ENCODE measurements at regions not wholly inside any gene's neighbourhood (a gene's known extent, or its start where the extent isn't known, plus 50 kb on each side); places are given as distances from the start of the nearest gene placed in this dataset.
"Not testable (repeated sequence)": the region's sequence is repeated elsewhere in the genome, so short reads cannot be mapped to it uniquely, and the experiment has no call there.

- Mint-ChIP-seq H3K27me3 (ENCODE audit: low read depth) (no peaks in the 10 kb centered on the region), H3K4me1 (ENCODE audit: low read depth) (no peaks in the 10 kb centered on the region), H3K36me3 (ENCODE audit: insufficient read depth) (no peaks in the 10 kb centered on the region), H3K4me3 (no peak overlapping the region), H3K9me3 (peaks cover 11% of the 10 kb centered on the region)
- ATAC-seq (no peak), DNase-seq (no peak)
Measured at GRCh38 chr5:125088522-125089105, 342.2 kb upstream of the ZNF608 start.

GRCh38 chr5:125092138-125092537 is 345.7 kb upstream of the ZNF608 start:
- not testable (repeated sequence) for H3K4me3 Mint-ChIP-seq; DNase-seq; H3K36me3 Mint-ChIP-seq (ENCODE audit: insufficient read depth); ATAC-seq; H3K4me1 Mint-ChIP-seq (ENCODE audit: low read depth); H3K27me3 Mint-ChIP-seq (ENCODE audit: low read depth)
- H3K9me3 Mint-ChIP-seq = peaks cover 14% of the 10 kb centered on the region

- peaks cover 12% of the 10 kb centered on the region for H3K9me3 Mint-ChIP-seq
- H3K27me3 Mint-ChIP-seq (ENCODE audit: low read depth) = no peaks in the 10 kb centered on the region
- no peaks in the 10 kb centered on the region for H3K4me1 Mint-ChIP-seq (ENCODE audit: low read depth)
- H3K36me3 Mint-ChIP-seq (ENCODE audit: insufficient read depth) = no peaks in the 10 kb centered on the region
- ATAC-seq (no peak), DNase-seq (no peak)
- no peak overlapping the region for H3K4me3 Mint-ChIP-seq
Measured at GRCh38 chr5:125093776-125094175, 347.3 kb upstream of the ZNF608 start.

GRCh38 chr5:125100342-125100741 is 353.9 kb upstream of the ZNF608 start:
- DNase-seq (no peak), ATAC-seq (no peak)
- Mint-ChIP-seq H3K9me3 (peaks cover 5% of the 10 kb centered on the region), H3K4me1 (ENCODE audit: low read depth) (no peaks in the 10 kb centered on the region), H3K4me3 (no peak overlapping the region), H3K27me3 (ENCODE audit: low read depth) (no peaks in the 10 kb centered on the region), H3K36me3 (ENCODE audit: insufficient read depth) (no peaks in the 10 kb centered on the region)

GRCh38 chr5:125100951-125101350 is 354.5 kb upstream of the ZNF608 start:
- DNase-seq (no peak), ATAC-seq (no peak)
- Mint-ChIP-seq H3K27me3 (ENCODE audit: low read depth) (no peaks in the 10 kb centered on the region), H3K9me3 (peaks cover 5% of the 10 kb centered on the region), H3K4me3 (no peak overlapping the region), H3K36me3 (ENCODE audit: insufficient read depth) (no peaks in the 10 kb centered on the region), H3K4me1 (ENCODE audit: low read depth) (no peaks in the 10 kb centered on the region)

- H3K4me3 Mint-ChIP-seq = no peak overlapping the region
Measured at GRCh38 chr5:125103459-125103858, 357.0 kb upstream of the ZNF608 start.

GRCh38 chr5:125106271-125106670 is 359.8 kb upstream of the ZNF608 start:
- no peak overlapping the region for H3K4me3 Mint-ChIP-seq
- peaks cover 8% of the 10 kb centered on the region for H3K9me3 Mint-ChIP-seq
- no peaks in the 10 kb centered on the region for H3K27me3 Mint-ChIP-seq (ENCODE audit: low read depth)
- DNase-seq (no peak), ATAC-seq (no peak)
- no peaks in the 10 kb centered on the region for H3K4me1 Mint-ChIP-seq (ENCODE audit: low read depth)
- no peaks in the 10 kb centered on the region for H3K36me3 Mint-ChIP-seq (ENCODE audit: insufficient read depth)

More at GRCh38 chr5:125103459-125103858, 357.0 kb upstream of the ZNF608 start:
- H3K27me3 Mint-ChIP-seq (ENCODE audit: low read depth) = no peaks in the 10 kb centered on the region
- no peak for ATAC-seq
- DNase-seq = no peak
- no peaks in the 10 kb centered on the region for H3K9me3 Mint-ChIP-seq
- no peaks in the 10 kb centered on the region for H3K4me1 Mint-ChIP-seq (ENCODE audit: low read depth)
- no peaks in the 10 kb centered on the region for H3K36me3 Mint-ChIP-seq (ENCODE audit: insufficient read depth)

- ATAC-seq = no peak
- Mint-ChIP-seq H3K9me3 (peaks cover 13% of the 10 kb centered on the region), H3K27me3 (ENCODE audit: low read depth) (no peaks in the 10 kb centered on the region), H3K4me1 (ENCODE audit: low read depth) (no peaks in the 10 kb centered on the region), H3K4me3 (no peak overlapping the region), H3K36me3 (ENCODE audit: insufficient read depth) (no peaks in the 10 kb centered on the region)
- DNase-seq = no peak
Measured at GRCh38 chr5:125106881-125107280, 360.4 kb upstream of the ZNF608 start.

GRCh38 chr5:125109293-125109692 is 362.9 kb upstream of the ZNF608 start:
- Mint-ChIP-seq H3K36me3 (ENCODE audit: insufficient read depth) (no peaks in the 10 kb centered on the region), H3K4me3 (no peak overlapping the region), H3K27me3 (ENCODE audit: low read depth) (no peaks in the 10 kb centered on the region), H3K4me1 (ENCODE audit: low read depth) (no peaks in the 10 kb centered on the region), H3K9me3 (peaks cover 13% of the 10 kb centered on the region)
- ATAC-seq (no peak), DNase-seq (no peak)

- Mint-ChIP-seq H3K4me3 (no peak overlapping the region), H3K9me3 (peaks cover 13% of the 10 kb centered on the region)
Measured at GRCh38 chr5:125109816-125110215, 363.4 kb upstream of the ZNF608 start.

GRCh38 chr5:125112196-125112595 is 365.8 kb upstream of the ZNF608 start:
- ATAC-seq (no peak), DNase-seq (no peak)
- Mint-ChIP-seq H3K4me1 (ENCODE audit: low read depth) (no peaks in the 10 kb centered on the region), H3K27me3 (ENCODE audit: low read depth) (no peaks in the 10 kb centered on the region), H3K9me3 (peaks cover 13% of the 10 kb centered on the region), H3K4me3 (no peak overlapping the region), H3K36me3 (ENCODE audit: insufficient read depth) (no peaks in the 10 kb centered on the region)

More at GRCh38 chr5:125109816-125110215, 363.4 kb upstream of the ZNF608 start:
- ATAC-seq = no peak
- Mint-ChIP-seq H3K4me1 (ENCODE audit: low read depth) (no peaks in the 10 kb centered on the region), H3K27me3 (ENCODE audit: low read depth) (no peaks in the 10 kb centered on the region), H3K36me3 (ENCODE audit: insufficient read depth) (no peaks in the 10 kb centered on the region)
- no peak for DNase-seq

GRCh38 chr5:125113328-125113727 is 366.9 kb upstream of the ZNF608 start:
- no peaks in the 10 kb centered on the region for H3K4me1 Mint-ChIP-seq (ENCODE audit: low read depth)
- H3K27me3 Mint-ChIP-seq (ENCODE audit: low read depth) = no peaks in the 10 kb centered on the region
- DNase-seq (no peak), ATAC-seq (no peak)
- no peak overlapping the region for H3K4me3 Mint-ChIP-seq
- H3K36me3 Mint-ChIP-seq (ENCODE audit: insufficient read depth) = no peaks in the 10 kb centered on the region
- peaks cover 24% of the 10 kb centered on the region for H3K9me3 Mint-ChIP-seq

- H3K36me3 Mint-ChIP-seq (ENCODE audit: insufficient read depth) = no peaks in the 10 kb centered on the region
- H3K27me3 Mint-ChIP-seq (ENCODE audit: low read depth) = no peaks in the 10 kb centered on the region
- DNase-seq (no peak), ATAC-seq (no peak)
- peaks cover 19% of the 10 kb centered on the region for H3K9me3 Mint-ChIP-seq
- no peak overlapping the region for H3K4me3 Mint-ChIP-seq
- H3K4me1 Mint-ChIP-seq (ENCODE audit: low read depth) = no peaks in the 10 kb centered on the region
Measured at GRCh38 chr5:125115195-125115525, 368.7 kb upstream of the ZNF608 start.

- no peaks in the 10 kb centered on the region for H3K27me3 Mint-ChIP-seq (ENCODE audit: low read depth)
- no peak for ATAC-seq
- DNase-seq = no peak
- no peaks in the 10 kb centered on the region for H3K4me1 Mint-ChIP-seq (ENCODE audit: low read depth)
- peaks cover 10% of the 10 kb centered on the region for H3K9me3 Mint-ChIP-seq
- H3K36me3 Mint-ChIP-seq (ENCODE audit: insufficient read depth) = no peaks in the 10 kb centered on the region
- H3K4me3 Mint-ChIP-seq = no peak overlapping the region
Measured at GRCh38 chr5:125117566-125117965, 371.1 kb upstream of the ZNF608 start.

- no peak for DNase-seq
- no peaks in the 10 kb centered on the region for H3K27me3 Mint-ChIP-seq (ENCODE audit: low read depth)
- no peak overlapping the region for H3K4me3 Mint-ChIP-seq
- no peaks in the 10 kb centered on the region for H3K36me3 Mint-ChIP-seq (ENCODE audit: insufficient read depth)
- no peaks in the 10 kb centered on the region for H3K4me1 Mint-ChIP-seq (ENCODE audit: low read depth)
- H3K9me3 Mint-ChIP-seq = peaks cover 10% of the 10 kb centered on the region
- ATAC-seq = no peak
Measured at GRCh38 chr5:125120012-125120411, 373.6 kb upstream of the ZNF608 start.
